Sigmoid colon (tissue), 6 donors: ENCODE measurements at regions not wholly inside any gene's neighbourhood (a gene's known extent, or its start where the extent isn't known, plus 50 kb on each side); places are given as distances from the start of the nearest gene placed in this dataset.
"Not testable (repeated sequence)": the region's sequence is repeated elsewhere in the genome, so short reads cannot be mapped to it uniquely, and the experiment has no call there.

Source experiments
- DNase-seq: peaks from one replicate; pipeline ENCODE4 v3.0.0-alpha.2; 2019
- H3K27ac ChIP-seq, 4 donors: fragments of 200-600 bp; sonication (generic); one replicate each; pipeline ENCODE4 v1.5.1; 2016 to 2019; ENCODE audit warnings: mild to moderate bottlenecking in 1 of 4
- H3K27me3 ChIP-seq, 3 donors: fragments of 200-600 bp; sonication (generic); one replicate each; pipeline ENCODE4 v1.5.1; 2019; ENCODE audit warnings: mild to moderate bottlenecking in 1 of 3
- H3K36me3 ChIP-seq, 4 donors: fragments of 200-600 bp; sonication (generic); one replicate each; pipeline ENCODE4 v1.5.1; 2016 to 2019
- H3K4me1 ChIP-seq, 4 donors: fragments of 200-600 bp; sonication (generic); one replicate each; pipeline ENCODE4 v1.5.1; 2017 to 2019
- H3K4me3 ChIP-seq, 4 donors: fragments of 200-600 bp; sonication (generic); one replicate each; pipeline ENCODE4 v1.5.1; 2017 to 2019; ENCODE audit warnings: mild to moderate bottlenecking in 2 of 4, moderate library complexity in 1 of 4
- H3K9me3 ChIP-seq, 4 donors: fragments of 200-600 bp in 3 of 4; sonication (generic) in 3 of 4; one replicate each; pipeline versions ENCODE4 v1.5.1 to v1.6.1; 2013 to 2019
- EP300 ChIP-seq, 4 donors: sonication (generic); formaldehyde crosslinking; IDR thresholded peaks; one replicate each; pipeline ENCODE4 v1.6.1; 2017; ENCODE audit warnings: antibody characterized with exemption in 4 of 4
- POLR2A ChIP-seq, 2 donors: fragments of 450-650 bp; IDR thresholded peaks; one replicate each; pipeline ENCODE4 v1.6.1; 2016; ENCODE audit warnings: antibody characterized with exemption in 2 of 2, mild to moderate bottlenecking in 2 of 2, moderate library complexity in 2 of 2
- POLR2AphosphoS5 ChIP-seq, 4 donors: sonication (generic); formaldehyde crosslinking; IDR thresholded peaks; one replicate each; pipeline ENCODE4 v1.6.1; 2017; ENCODE audit warnings: antibody characterized with exemption in 4 of 4
- WGBS, 2 donors: extraction: QIAGEN DNeasy Blood & Tissue Kit; methylation state at CpG; one replicate each; pipeline ENCODE4 v1.1.7; 2013; 5-methylcytosine and 5-hydroxymethylcytosine counted together
- intact Hi-C: fragments of 100-400 bp; cut with DNase I; formaldehyde crosslinking; loops from one replicate; pipeline ENCODE4 v1.15.1; 2023
- TF ChIP-seq, protein P1 (sequence below), 4 experiments: fragments of 450-650 bp in 3 of 4; fragments of 200-600 bp in 1 of 4; IDR thresholded peaks; one replicate each; pipeline ENCODE4 v1.5.1; 2016 to 2019; ENCODE audit warnings: antibody characterized with exemption in 4 of 4, mild to moderate bottlenecking in 3 of 4, moderate library complexity in 2 of 4
- donor health status: healthy with polysubstance abuse.
- donor health status: healthy.

DNA sequence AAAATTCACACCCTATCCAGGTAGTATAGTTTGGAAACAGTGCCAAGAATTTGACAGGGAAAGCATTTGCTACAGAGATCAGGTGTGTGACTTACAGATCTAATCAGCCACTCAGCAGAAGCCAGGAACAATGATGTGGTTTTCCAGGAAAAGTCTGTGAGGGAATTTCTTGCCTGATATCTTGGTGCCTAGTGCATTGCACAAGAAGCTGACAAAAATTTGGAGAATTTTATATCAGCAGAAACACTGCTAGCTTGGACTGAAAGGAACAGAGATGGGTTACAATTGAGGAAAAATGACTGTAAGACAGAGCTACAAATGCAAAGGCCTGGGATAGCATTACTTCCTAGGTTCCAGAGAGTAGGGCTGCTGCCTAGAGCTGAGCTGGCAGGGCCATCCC is 658.1 kb upstream of the CHD1 start:
- intact Hi-C loops, result no loop called here

DNA sequence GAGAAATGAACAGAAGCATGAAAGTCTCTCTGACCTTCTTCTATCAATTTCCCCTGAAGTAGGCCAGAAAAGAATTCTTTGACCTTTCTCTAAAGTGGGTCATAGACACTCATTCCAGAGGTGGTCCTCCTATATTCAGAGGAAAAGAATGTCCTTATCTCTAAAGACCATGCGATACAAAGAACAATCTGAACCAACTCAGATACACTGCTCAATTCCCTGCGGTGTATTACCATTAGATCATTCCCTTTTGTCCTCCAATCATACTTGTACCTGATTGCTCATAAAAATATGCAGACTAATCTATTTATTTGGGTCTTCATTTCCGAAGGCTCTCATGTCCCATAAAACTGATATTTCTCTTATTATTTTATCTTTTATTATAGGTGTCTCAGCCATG is 652.4 kb upstream of the CHD1 start:
- H3K4me1 ChIP-seq, H3K27ac ChIP-seq, H3K27me3 ChIP-seq, H3K4me3 ChIP-seq, DNase-seq, intact Hi-C loops, H3K36me3 ChIP-seq, H3K9me3 ChIP-seq: not testable (repeated sequence)
- WGBS, 2 donors, result 85 to 89% methylated on average over 3 of the region's 3 CpGs

More for the DNA sequence above, 658.1 kb upstream of the CHD1 start:
- Histone ChIP-seq H3K27me3 (no peaks in the 10 kb centered on the region), H3K36me3 (no peaks in the 10 kb centered on the region), H3K9me3 (no peaks in the 10 kb centered on the region), H3K4me3 (no peak overlapping the region), H3K4me1 (no peaks in the 10 kb centered on the region), H3K27ac (no peak overlapping the region)
- TF ChIP-seq EP300 (IDR thresholded peaks at IDR 0.05), result no peak
- TF ChIP-seq POLR2AphosphoS5 (IDR thresholded peaks at IDR 0.05), result no peak
- TF ChIP-seq, protein P1, sequence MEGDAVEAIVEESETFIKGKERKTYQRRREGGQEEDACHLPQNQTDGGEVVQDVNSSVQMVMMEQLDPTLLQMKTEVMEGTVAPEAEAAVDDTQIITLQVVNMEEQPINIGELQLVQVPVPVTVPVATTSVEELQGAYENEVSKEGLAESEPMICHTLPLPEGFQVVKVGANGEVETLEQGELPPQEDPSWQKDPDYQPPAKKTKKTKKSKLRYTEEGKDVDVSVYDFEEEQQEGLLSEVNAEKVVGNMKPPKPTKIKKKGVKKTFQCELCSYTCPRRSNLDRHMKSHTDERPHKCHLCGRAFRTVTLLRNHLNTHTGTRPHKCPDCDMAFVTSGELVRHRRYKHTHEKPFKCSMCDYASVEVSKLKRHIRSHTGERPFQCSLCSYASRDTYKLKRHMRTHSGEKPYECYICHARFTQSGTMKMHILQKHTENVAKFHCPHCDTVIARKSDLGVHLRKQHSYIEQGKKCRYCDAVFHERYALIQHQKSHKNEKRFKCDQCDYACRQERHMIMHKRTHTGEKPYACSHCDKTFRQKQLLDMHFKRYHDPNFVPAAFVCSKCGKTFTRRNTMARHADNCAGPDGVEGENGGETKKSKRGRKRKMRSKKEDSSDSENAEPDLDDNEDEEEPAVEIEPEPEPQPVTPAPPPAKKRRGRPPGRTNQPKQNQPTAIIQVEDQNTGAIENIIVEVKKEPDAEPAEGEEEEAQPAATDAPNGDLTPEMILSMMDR (IDR thresholded peaks at IDR 0.05), result no peak
- TF ChIP-seq POLR2A (IDR thresholded peaks at IDR 0.05), result no peak
- DNase-seq, result no peak

DNA sequence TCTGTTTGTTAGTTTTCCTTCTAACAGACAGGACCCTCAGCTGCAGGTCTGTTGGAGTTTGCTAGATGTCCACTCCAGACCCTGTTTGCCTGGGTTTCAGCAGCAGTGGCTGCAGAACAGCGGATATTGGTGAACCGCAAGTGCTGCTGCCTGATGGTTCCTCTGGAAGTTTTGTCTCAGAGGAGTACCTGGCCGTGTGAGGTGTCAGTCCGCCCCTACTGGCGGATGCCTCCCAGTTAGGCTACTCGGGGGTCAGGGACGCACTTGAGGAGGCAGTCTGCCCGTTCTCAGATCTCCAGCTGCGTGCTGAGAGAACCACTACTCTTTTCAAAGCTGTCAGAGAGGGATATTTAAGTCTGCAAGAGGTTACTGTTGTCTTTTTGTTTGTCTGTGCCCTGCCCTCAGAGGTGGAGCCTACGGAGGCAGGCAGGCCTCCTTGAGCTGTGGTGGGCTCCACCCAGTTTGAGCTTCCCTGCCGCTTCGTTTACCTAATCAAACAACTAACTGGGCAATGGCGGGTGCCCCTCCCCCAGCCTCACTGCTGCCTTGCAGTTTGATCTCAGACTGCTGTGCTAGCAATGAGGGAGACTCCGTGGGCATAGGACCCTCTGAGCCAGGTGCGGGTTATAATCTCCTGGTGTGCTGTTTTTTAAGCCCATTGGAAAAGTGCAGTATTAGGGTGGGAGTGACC is 634.3 kb upstream of the CHD1 start:
- H3K4me1 ChIP-seq, H3K36me3 ChIP-seq, H3K27me3 ChIP-seq, H3K4me3 ChIP-seq, H3K27ac ChIP-seq, H3K9me3 ChIP-seq, intact Hi-C loops, DNase-seq: not testable (repeated sequence)
- WGBS, 2 donors, result 77 to 84% methylated on average over 15 of the region's 15 CpGs

DNA sequence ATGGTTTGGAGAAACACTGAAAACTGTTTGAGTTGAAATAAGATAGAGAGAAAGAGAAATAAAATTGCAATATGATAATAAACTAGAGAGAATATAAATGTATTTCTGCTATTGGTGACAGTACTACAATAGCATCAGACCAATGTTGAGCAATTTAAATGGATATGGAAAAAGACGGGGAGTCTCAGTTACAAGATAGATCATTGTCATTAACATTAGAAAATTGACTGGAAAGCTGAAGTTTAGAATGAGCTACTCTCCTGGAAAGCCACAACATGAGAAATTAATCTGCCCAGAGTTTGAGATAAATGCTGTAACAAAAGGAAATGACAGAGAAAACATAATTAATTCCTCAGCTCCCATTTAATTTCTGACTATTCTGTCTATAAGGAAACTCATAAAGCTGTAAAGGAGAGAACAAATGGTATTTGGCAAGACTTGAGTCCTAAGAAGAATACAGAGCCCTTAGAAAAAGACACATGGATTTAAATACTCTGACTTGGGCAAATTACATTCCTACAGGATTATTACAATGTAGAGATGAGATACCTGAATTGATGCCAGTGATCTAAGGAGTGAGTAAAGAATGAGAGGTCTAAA is 624.5 kb upstream of the CHD1 start:
- WGBS, 2 donors, result 68 to 96% methylated on average over 1 of the region's 1 CpG
- TF ChIP-seq POLR2A (IDR thresholded peaks at IDR 0.05) (no peak), EP300 (IDR thresholded peaks at IDR 0.05) (no peak), POLR2AphosphoS5 (IDR thresholded peaks at IDR 0.05) (no peak)
- TF ChIP-seq, protein P1 (IDR thresholded peaks at IDR 0.05), result no peak
- Histone ChIP-seq H3K9me3 (no peaks in the 10 kb centered on the region), H3K27ac (no peak overlapping the region), H3K36me3 (no peaks in the 10 kb centered on the region), H3K4me1 (no peaks in the 10 kb centered on the region), H3K27me3 (no peaks in the 10 kb centered on the region), H3K4me3 (no peak overlapping the region)
- DNase-seq, result no peak
- intact Hi-C loops, result no loop called here

DNA sequence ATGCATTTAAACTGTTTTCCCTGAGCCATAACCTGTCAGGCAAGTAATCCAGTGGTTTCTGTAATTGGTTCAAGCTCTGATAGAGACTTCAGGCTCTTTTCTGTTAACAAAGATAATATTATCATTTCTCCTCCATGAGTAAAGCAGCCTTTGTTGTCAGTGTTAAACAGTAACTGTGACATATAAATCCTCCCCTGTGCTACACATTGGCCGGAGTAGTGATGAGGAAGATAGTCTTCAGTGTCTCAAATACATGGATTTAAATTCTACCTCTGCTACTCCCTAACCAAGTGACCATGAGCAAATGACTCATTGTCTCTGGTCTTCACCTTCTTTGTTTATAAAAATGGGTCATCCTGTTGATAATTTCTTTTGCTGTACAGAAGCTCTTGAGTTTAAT is 615.5 kb upstream of the CHD1 start:
- TF ChIP-seq EP300 (IDR thresholded peaks at IDR 0.05) (no peak), POLR2A (IDR thresholded peaks at IDR 0.05) (no peak)
- TF ChIP-seq, protein P1 (IDR thresholded peaks at IDR 0.05), result no peak
- no peak for DNase-seq
- Histone ChIP-seq H3K4me1 (peaks cover 0 to 9% (median 3%) of the 10 kb centered on the region in 4 donors), H3K27me3 (no peaks in the 10 kb centered on the region), H3K9me3 (no peaks in the 10 kb centered on the region), H3K4me3 (no peak overlapping the region), H3K27ac (no peak overlapping the region), H3K36me3 (no peaks in the 10 kb centered on the region)
- intact Hi-C loops, result no loop called here
- WGBS, 2 donors, result 22 to 51% methylated on average over 1 of the region's 1 CpG

DNA sequence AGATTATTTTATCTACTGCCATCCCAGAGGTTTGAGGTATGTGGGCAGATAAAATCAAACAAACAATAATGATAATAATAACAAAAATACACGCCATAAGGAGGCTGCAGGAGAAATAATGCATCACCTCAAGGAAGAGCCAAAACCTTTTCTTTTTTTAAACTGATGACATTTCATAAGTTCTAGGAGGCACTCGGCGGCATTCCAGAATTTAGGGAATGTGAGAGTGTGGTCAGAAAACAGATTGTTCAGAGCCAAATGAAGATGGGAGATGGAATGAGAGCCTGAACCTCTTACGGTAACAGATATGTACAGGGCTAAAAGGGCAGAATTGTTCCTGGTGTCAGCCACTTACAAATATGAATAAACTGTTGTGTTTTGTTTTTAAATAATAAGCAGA is 615.0 kb upstream of the CHD1 start:
- intact Hi-C loops, result no loop called here
- H3K27me3 ChIP-seq, result no peaks in the 10 kb centered on the region
- TF ChIP-seq POLR2AphosphoS5 (IDR thresholded peaks at IDR 0.05), result no peak
- TF ChIP-seq EP300 (IDR thresholded peaks at IDR 0.05), result no peak
- TF ChIP-seq POLR2A (IDR thresholded peaks at IDR 0.05), result no peak
- TF ChIP-seq, protein P1 (IDR thresholded peaks at IDR 0.05), result no peak
- 63 to 75% methylated on average over 4 of the region's 4 CpGs for WGBS, 2 donors
- H3K9me3 ChIP-seq, result no peaks in the 10 kb centered on the region
- DNase-seq, result no peak
- H3K4me3 ChIP-seq, result no peak overlapping the region
- no peaks in the 10 kb centered on the region for H3K36me3 ChIP-seq
- H3K4me1 ChIP-seq, result peaks cover 0 to 9% (median 3%) of the 10 kb centered on the region in 4 donors
- no peak overlapping the region for H3K27ac ChIP-seq

DNA sequence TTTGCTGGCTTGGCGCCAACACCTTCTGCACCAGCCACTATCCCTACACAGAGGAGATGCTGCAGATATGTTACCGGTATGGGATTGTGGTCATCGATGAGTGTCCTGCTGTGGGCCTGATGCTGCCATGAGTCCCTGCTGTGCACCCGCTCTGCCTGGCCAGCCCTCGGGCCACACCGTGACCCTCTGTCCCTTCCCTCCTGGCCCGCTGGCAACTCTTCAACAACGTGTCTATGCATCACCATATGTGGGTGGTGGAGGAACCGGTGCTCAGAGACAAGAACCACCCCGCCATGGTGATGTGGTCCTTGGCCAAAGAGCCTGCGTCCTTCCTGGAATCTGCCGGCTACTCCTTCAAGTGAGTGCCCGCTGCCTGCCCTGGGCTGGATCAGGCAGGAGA is 605.4 kb upstream of the CHD1 start:
- H3K27ac ChIP-seq, H3K9me3 ChIP-seq, H3K27me3 ChIP-seq, H3K4me3 ChIP-seq, intact Hi-C loops, DNase-seq, H3K4me1 ChIP-seq, H3K36me3 ChIP-seq: not testable (repeated sequence)
- WGBS, 2 donors, result 92 to 95% methylated on average over 13 of the region's 13 CpGs

DNA sequence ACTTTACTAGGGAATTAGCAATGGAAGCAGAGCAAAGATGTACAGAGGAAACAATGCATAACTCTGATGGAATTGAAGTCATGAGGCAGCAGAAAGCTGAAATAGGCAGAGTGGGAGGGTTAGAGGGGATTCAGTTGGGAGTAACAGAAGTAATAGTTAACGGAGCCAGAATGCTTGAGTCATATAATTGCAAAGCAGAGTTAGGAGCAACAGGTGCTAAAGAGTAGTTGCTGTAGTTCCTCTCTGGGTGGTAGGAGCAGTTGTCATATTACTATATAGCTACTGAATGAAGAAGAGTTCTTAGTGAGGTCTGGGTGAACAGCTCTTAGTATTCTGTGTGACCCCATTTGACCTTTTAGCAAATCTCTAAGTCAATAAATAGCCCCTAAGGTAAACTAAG is 592.9 kb upstream of the CHD1 start:
- H3K4me1 ChIP-seq, H3K36me3 ChIP-seq, H3K9me3 ChIP-seq, DNase-seq, H3K27me3 ChIP-seq, H3K27ac ChIP-seq, H3K4me3 ChIP-seq, intact Hi-C loops: not testable (repeated sequence)
- 61 to 75% methylated on average over 1 of the region's 1 CpG for WGBS, 2 donors
